ENCODE measurements at regions not wholly inside any gene's neighbourhood (a gene's known extent, or its start where the extent isn't known, plus 50 kb on each side); places are given as distances from the start of the nearest gene placed in this dataset.

- H3K4me3 ChIP-seq (ENCODE audit: low read depth, low read length), result no peak overlapping the region
- TF ChIP-seq CTCF (IDR thresholded peaks at IDR 0.05; ENCODE audit: control insufficient read depth, extremely low read depth, insufficient read depth), result no peak
- DNase-seq (ENCODE audit: low read depth), result no peak
Measured at GRCh38 chr2:196431076-196431475, 208.4 kb upstream of the CCDC150 start.

DNA sequence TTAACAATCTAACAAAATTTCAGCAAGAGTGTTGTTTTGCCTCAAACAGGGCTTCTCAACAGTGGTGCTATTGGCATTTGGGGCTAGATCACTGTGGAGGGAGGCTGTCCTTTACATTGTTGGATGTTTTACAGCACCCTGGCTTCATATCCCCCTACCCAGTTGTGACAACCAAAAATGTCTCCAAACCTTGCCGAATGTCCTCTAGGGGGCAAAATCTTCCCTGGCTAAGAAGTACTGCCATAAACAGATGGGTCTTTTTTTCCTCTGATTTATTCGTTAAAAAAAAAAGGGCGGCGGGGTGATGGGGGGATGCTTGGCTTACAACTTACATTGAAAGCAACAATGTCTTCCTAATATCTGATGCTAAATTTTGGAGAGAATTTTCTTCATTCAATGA is 207.6 kb upstream of the CCDC150 start:
- no peak overlapping the region for H3K4me3 ChIP-seq (ENCODE audit: low read depth, low read length)
- TF ChIP-seq CTCF (IDR thresholded peaks at IDR 0.05; ENCODE audit: control insufficient read depth, extremely low read depth, insufficient read depth), result peak; percentile 42
- DNase-seq (ENCODE audit: low read depth), result no peak

DNA sequence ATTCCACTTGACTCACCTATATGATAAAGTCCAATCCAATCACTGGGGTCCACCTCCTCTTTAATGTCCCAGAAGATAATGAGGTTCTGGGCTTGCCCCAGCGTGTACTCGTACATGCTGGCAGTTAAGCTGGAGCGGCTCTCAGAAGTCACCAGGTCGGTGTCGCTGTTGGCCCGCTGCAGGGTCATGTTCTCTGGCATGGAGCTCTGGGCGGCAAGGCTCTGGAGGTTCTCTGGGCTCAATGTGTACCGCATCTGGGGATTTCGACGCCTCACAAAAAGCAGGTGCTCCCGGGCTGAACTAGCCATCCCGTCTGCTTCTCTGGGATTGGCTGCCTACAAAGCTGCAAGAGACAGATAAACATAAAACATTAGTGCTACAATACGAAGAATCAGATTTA is 206.4 kb upstream of the CCDC150 start:
- peak; percentile 14; the same call in 1 of the 2 replicates for TF ChIP-seq CTCF (IDR thresholded peaks at IDR 0.05; ENCODE audit: control insufficient read depth, extremely low read depth, insufficient read depth)
- no peak overlapping the region for H3K4me3 ChIP-seq (ENCODE audit: low read depth, low read length)
- no peak for DNase-seq (ENCODE audit: low read depth)

DNA sequence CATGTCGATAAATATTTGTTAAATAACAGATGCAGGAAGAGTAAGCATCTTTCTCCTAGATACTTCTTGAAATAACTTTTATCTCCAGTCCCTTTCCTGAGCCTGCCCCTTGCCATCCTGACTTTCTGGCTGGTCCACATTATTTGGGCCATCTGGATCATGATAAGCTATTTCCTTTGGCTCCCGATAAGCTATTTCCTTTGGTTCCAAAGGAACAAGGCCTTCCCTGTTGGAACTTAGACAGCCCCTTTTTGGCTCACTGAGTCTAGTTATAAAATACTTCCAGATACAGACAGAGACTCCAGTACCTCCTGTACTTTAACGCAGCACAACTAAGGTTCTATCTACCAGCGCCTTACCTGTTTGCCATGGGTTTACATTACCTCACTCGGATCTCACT is 205.3 kb upstream of the CCDC150 start:
- no peak for DNase-seq (ENCODE audit: low read depth)
- TF ChIP-seq CTCF (IDR thresholded peaks at IDR 0.05; ENCODE audit: control insufficient read depth, extremely low read depth, insufficient read depth), result no peak

DNA sequence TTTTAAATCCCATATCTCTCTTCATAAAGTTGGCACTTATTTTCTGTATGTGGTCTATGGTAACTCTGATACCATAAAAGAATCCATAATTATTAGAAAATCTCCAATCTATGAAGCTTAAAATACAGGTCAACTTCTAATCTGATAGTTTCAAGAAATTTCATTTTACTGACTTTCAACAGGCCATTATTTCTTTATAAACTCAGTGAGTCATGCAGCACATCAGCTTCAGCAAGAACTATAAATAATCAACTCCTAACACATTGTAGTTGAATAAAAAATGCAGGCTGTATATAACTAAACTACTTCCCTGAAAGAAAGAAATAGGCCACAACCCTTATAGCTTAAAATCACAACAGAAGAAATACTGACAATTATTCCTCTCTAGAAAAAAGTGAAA is 204.3 kb upstream of the CCDC150 start:
- TF ChIP-seq CTCF (IDR thresholded peaks at IDR 0.05; ENCODE audit: control insufficient read depth, extremely low read depth, insufficient read depth), result no peak
- no peak for DNase-seq (ENCODE audit: low read depth)
- no peak overlapping the region for H3K4me3 ChIP-seq (ENCODE audit: low read depth, low read length)

More for the DNA sequence above, 205.3 kb upstream of the CCDC150 start:
- H3K4me3 ChIP-seq (ENCODE audit: low read depth, low read length), result no peak overlapping the region

GRCh38 chr2:196437626-196438025 is 201.9 kb upstream of the CCDC150 start:
- DNase-seq (ENCODE audit: low read depth), result no peak
- H3K4me3 ChIP-seq (ENCODE audit: low read depth, low read length), result no peak overlapping the region
- TF ChIP-seq CTCF (IDR thresholded peaks at IDR 0.05; ENCODE audit: control insufficient read depth, extremely low read depth, insufficient read depth), result no peak

- H3K4me3 ChIP-seq (ENCODE audit: low read depth, low read length), result no peak overlapping the region
- no peak for TF ChIP-seq CTCF (IDR thresholded peaks at IDR 0.05; ENCODE audit: control insufficient read depth, extremely low read depth, insufficient read depth)
- DNase-seq (ENCODE audit: low read depth), result no peak
Measured at GRCh38 chr2:196439760-196440159, 199.8 kb upstream of the CCDC150 start.

Measured in LNCaP clone FGC (cell line).